H9 (cell line): ENCODE measurements at regions not wholly inside any gene's neighbourhood (a gene's known extent, or its start where the extent isn't known, plus 50 kb on each side); places are given as distances from the start of the nearest gene placed in this dataset.

Experiments used
- DNase-seq: peaks from one replicate; pipeline ENCODE4 v3.0.0-alpha.2; 2017
- H2AFZ ChIP-seq: one replicate; pipeline ENCODE4 v1.6.1; 2013; ENCODE audit warnings: mild to moderate bottlenecking, low read length, control low read depth, moderate library complexity
- H2AK5ac ChIP-seq: 2 replicates; pipeline ENCODE4 v1.6.1; 2013; ENCODE audit warnings: low read length, control low read depth, mixed read lengths; ENCODE audit not compliant: insufficient read length
- H2BK120ac ChIP-seq: one replicate; pipeline ENCODE4 v1.6.1; 2013; ENCODE audit warnings: low read depth, mild to moderate bottlenecking, low read length, control low read depth, inconsistent platforms; ENCODE audit not compliant: poor library complexity, severe bottlenecking
- H2BK12ac ChIP-seq: 2 replicates; pipeline ENCODE4 v1.6.1; 2013; ENCODE audit warnings: low read length, control low read depth, mixed read lengths, low read depth; ENCODE audit not compliant: insufficient read length
- H2BK15ac ChIP-seq: 2 replicates; pipeline ENCODE4 v1.6.1; 2013; ENCODE audit warnings: low read depth, low read length, control low read depth
- H2BK20ac ChIP-seq: one replicate; pipeline ENCODE4 v1.6.1; 2013; ENCODE audit warnings: low read depth, mild to moderate bottlenecking, low read length, control low read depth, inconsistent platforms; ENCODE audit not compliant: poor library complexity, severe bottlenecking
- H2BK5ac ChIP-seq: 2 replicates; pipeline ENCODE4 v1.6.1; 2013; ENCODE audit warnings: low read length, control low read depth, mixed read lengths; ENCODE audit not compliant: insufficient read length
- H3K14ac ChIP-seq: 2 replicates; pipeline ENCODE4 v1.6.1; 2013; ENCODE audit warnings: low read length, control low read depth; ENCODE audit not compliant: insufficient read depth
- H3K18ac ChIP-seq: 2 replicates; pipeline ENCODE4 v1.6.1; 2013; ENCODE audit warnings: low read depth, mild to moderate bottlenecking, mixed read lengths, low read length, control low read depth; ENCODE audit not compliant: insufficient read length
- H3K23ac ChIP-seq: 2 replicates; pipeline ENCODE4 v1.6.1; 2013; ENCODE audit warnings: low read length, control low read depth, mixed read lengths, low read depth; ENCODE audit not compliant: insufficient read length
- H3K23me2 ChIP-seq: 2 replicates; pipeline ENCODE4 v1.6.1; 2013; ENCODE audit warnings: low read depth, mild to moderate bottlenecking, mixed read lengths, low read length, control low read depth; ENCODE audit not compliant: insufficient read length, poor library complexity, severe bottlenecking
- H3K27ac ChIP-seq: 2 replicates; pipeline ENCODE4 v1.5.1; 2013; ENCODE audit warnings: low read length, control low read depth, mixed read lengths, low read depth; ENCODE audit not compliant: insufficient read length
- H3K27me3 ChIP-seq: 2 replicates; pipeline ENCODE4 v1.6.1; 2013; ENCODE audit warnings: low read length, control low read depth, inconsistent platforms; ENCODE audit not compliant: insufficient read depth
- H3K4ac ChIP-seq: 2 replicates; pipeline ENCODE4 v1.6.1; 2013; ENCODE audit warnings: low read depth, mild to moderate bottlenecking, control low read depth, inconsistent platforms, low read length, moderate library complexity
- H3K4me1 ChIP-seq: 2 replicates; pipeline ENCODE4 v1.6.1; 2013; ENCODE audit warnings: low read length, control low read depth, inconsistent platforms; ENCODE audit not compliant: insufficient read depth
- H3K4me2 ChIP-seq: 2 replicates; pipeline ENCODE4 v1.6.1; 2013; ENCODE audit warnings: low read length, control low read depth, mixed read lengths; ENCODE audit not compliant: insufficient read length, insufficient read depth
- H3K56ac ChIP-seq: 2 replicates; pipeline ENCODE4 v1.6.1; 2013; ENCODE audit warnings: low read depth, mild to moderate bottlenecking, mixed read lengths, low read length, control low read depth; ENCODE audit not compliant: insufficient read length
- H3K79me1 ChIP-seq: 2 replicates; pipeline ENCODE4 v1.6.1; 2013; ENCODE audit warnings: low read depth, mild to moderate bottlenecking, moderate library complexity, low read length, control low read depth, inconsistent platforms; ENCODE audit not compliant: insufficient read depth, poor library complexity, severe bottlenecking
- H3K79me2 ChIP-seq: 2 replicates; pipeline ENCODE4 v1.6.1; 2013; ENCODE audit warnings: low read length, control low read depth, inconsistent platforms; ENCODE audit not compliant: insufficient read depth
- H3K9ac ChIP-seq: 2 replicates; pipeline ENCODE4 v1.6.1; 2013; ENCODE audit warnings: low read length, control low read depth, mixed read lengths; ENCODE audit not compliant: insufficient read length; ENCODE audit errors: extremely low read depth
- H3K9me3 ChIP-seq: one replicate; pipeline ENCODE4 v1.6.1; 2013; ENCODE audit warnings: low read depth, low read length, inconsistent platforms; ENCODE audit not compliant: control insufficient read depth
- H3T11ph ChIP-seq: one replicate; pipeline ENCODE4 v1.6.1; 2013; ENCODE audit warnings: mild to moderate bottlenecking, low read length, control low read depth, inconsistent platforms
- H4K20me1 ChIP-seq: one replicate; pipeline ENCODE4 v1.6.1; 2013; ENCODE audit not compliant: control insufficient read depth, insufficient read length, insufficient read depth
- H4K5ac ChIP-seq: 2 replicates; pipeline ENCODE4 v1.6.1; 2013; ENCODE audit warnings: low read depth, mild to moderate bottlenecking, mixed read lengths, low read length, control low read depth; ENCODE audit not compliant: insufficient read length
- H4K8ac ChIP-seq: replicated peaks from 2 replicates; pipeline ENCODE4 v1.6.1; 2013; ENCODE audit warnings: low read length, control low read depth, mixed read lengths, low read depth; ENCODE audit not compliant: insufficient read length
- H4K91ac ChIP-seq: 2 replicates; pipeline ENCODE4 v1.6.1; 2013; ENCODE audit warnings: low read depth, mild to moderate bottlenecking, moderate library complexity, mixed read lengths, low read length, control low read depth; ENCODE audit not compliant: insufficient read length
- H3K27ac Mint-ChIP-seq, 3 experiments: 2 replicates in 2 of 3; 3 replicates in 1 of 3; pipeline ENCODE4 v1.8.0; 2020 to 2021; ENCODE audit warnings: mixed read lengths in 3 of 3, mild to moderate bottlenecking in 1 of 3, moderate library complexity in 1 of 3
- H3K27me3 Mint-ChIP-seq: 2 replicates; pipeline ENCODE4 v1.8.0; 2021; ENCODE audit warnings: low read depth, mild to moderate bottlenecking, moderate library complexity, mixed read lengths
- H3K36me3 Mint-ChIP-seq, 3 experiments: 2 replicates in 2 of 3; 3 replicates in 1 of 3; pipeline ENCODE4 v1.8.0; 2020 to 2021; ENCODE audit warnings: low read depth in 3 of 3, mixed read lengths in 3 of 3; ENCODE audit not compliant: insufficient read depth in 1 of 3
- H3K4me1 Mint-ChIP-seq, 2 experiments: 2 replicates each; pipeline ENCODE4 v1.8.0; 2020; ENCODE audit warnings: mixed read lengths in 2 of 2
- H3K4me3 Mint-ChIP-seq, 2 experiments: 2 replicates in 1 of 2; 3 replicates in 1 of 2; pipeline ENCODE4 v1.8.0; 2020 to 2021; ENCODE audit warnings: mild to moderate bottlenecking in 2 of 2, mixed read lengths in 2 of 2, moderate library complexity in 1 of 2
- H3K9me3 Mint-ChIP-seq, 2 experiments: 2 replicates in 1 of 2; 3 replicates in 1 of 2; pipeline ENCODE4 v1.8.0; 2020; ENCODE audit warnings: mild to moderate bottlenecking in 2 of 2, mixed read lengths in 2 of 2, moderate library complexity in 1 of 2
- WGBS: extraction: QIAGEN DNeasy Blood & Tissue Kit; methylation state at CpG from one replicate; pipeline ENCODE4 v1.1.7; 2013; ENCODE audit warnings: missing lambda C conversion rate, low lambda C conversion rate, mixed read lengths; ENCODE audit not compliant: insufficient read length; ENCODE audit errors: extremely low coverage; 5-methylcytosine and 5-hydroxymethylcytosine counted together
- TF ChIP-seq, protein P1 (sequence below): fragments of 200-600 bp; sonication (generic); conservative IDR thresholded peaks from 3 replicates; pipeline ENCODE4 v1.8.0; 2021; ENCODE audit warnings: antibody characterized with exemption, mild to moderate bottlenecking

DNA sequence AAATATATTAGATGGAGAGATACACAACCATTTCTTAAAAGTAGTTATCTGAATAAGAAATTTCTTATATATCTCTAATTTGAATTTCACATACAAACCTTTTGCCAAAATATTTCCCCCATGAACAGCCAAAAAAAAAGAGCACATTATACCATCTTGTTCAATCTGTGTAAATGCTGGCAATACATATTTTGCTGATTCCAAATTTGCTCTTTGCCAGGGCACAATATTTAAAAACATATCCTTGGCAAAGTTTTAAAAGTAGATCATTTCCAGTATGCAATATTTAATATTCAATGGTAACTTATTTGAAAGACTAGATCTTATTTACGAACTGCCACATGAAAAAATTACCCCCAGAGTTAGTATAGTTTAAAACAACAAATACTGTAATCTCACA is 204.2 kb downstream of the CBLN2 start:
- Histone ChIP-seq H3K23me2 (no peaks in the 10 kb centered on the region), H3K4me2 (no peak overlapping the region), H2BK5ac (no peak overlapping the region), H3K79me1 (no peaks in the 10 kb centered on the region), H4K20me1 (no peaks in the 10 kb centered on the region), H4K5ac (no peak overlapping the region), H2BK12ac (no peak overlapping the region), H3T11ph (no peak overlapping the region), H3K9me3 (no peaks in the 10 kb centered on the region), H3K4ac (no peak overlapping the region), H4K8ac (no peak overlapping the region), H2BK120ac (no peak overlapping the region), H3K4me1 (no peaks in the 10 kb centered on the region), H2BK20ac (no peak overlapping the region), H3K27ac (no peak overlapping the region), H3K56ac (no peak overlapping the region), H3K27me3 (no peaks in the 10 kb centered on the region), H3K9ac (no peak overlapping the region), H2AFZ (no peak overlapping the region), H2AK5ac (no peak overlapping the region), H2BK15ac (no peak overlapping the region), H3K14ac (no peak overlapping the region), H3K79me2 (no peaks in the 10 kb centered on the region), H4K91ac (no peak overlapping the region), H3K18ac (no peak overlapping the region), H3K23ac (no peak overlapping the region)
- Mint-ChIP-seq H3K9me3 (no peaks in the 10 kb centered on the region; a peak in 1 of 5 replicates), H3K4me3 (no peak overlapping the region), H3K36me3 (no peaks in the 10 kb centered on the region), H3K4me1 (peaks cover 8 to 13% of the 10 kb centered on the region in 2 experiments), H3K27ac (no peak overlapping the region), H3K27me3 (peaks cover 4% of the 10 kb centered on the region)
- TF ChIP-seq, protein P1, sequence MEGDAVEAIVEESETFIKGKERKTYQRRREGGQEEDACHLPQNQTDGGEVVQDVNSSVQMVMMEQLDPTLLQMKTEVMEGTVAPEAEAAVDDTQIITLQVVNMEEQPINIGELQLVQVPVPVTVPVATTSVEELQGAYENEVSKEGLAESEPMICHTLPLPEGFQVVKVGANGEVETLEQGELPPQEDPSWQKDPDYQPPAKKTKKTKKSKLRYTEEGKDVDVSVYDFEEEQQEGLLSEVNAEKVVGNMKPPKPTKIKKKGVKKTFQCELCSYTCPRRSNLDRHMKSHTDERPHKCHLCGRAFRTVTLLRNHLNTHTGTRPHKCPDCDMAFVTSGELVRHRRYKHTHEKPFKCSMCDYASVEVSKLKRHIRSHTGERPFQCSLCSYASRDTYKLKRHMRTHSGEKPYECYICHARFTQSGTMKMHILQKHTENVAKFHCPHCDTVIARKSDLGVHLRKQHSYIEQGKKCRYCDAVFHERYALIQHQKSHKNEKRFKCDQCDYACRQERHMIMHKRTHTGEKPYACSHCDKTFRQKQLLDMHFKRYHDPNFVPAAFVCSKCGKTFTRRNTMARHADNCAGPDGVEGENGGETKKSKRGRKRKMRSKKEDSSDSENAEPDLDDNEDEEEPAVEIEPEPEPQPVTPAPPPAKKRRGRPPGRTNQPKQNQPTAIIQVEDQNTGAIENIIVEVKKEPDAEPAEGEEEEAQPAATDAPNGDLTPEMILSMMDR, result no peak
- DNase-seq, result no peak
- no CpG with 5 or more reads among the region's 1 CpG for WGBS
